ENCODE measurements at regions not wholly inside any gene's neighbourhood (a gene's known extent, or its start where the extent isn't known, plus 50 kb on each side); places are given as distances from the start of the nearest gene placed in this dataset.

DNA sequence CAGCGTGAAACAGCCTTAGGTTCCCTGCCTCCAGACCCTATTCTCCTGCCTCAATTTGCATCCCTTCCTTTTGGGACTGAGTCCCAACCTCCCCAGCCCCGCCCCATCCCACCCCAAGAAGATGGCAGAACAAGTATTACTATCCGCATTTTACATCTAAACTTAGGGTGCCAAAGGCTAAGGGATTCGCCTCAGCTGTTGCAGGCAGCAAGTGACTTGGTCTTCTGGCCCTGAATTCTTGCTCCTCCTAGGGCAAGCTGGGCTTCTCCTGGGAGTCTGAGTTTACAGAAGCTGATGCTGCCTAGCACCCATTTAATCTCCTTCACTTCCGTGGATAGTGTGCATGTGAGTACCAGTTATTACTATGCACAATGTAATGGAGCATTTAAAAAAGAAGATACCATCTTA is 161.3 kb upstream of the NR5A2 start (continued):
- TF ChIP-seq, protein P1, sequence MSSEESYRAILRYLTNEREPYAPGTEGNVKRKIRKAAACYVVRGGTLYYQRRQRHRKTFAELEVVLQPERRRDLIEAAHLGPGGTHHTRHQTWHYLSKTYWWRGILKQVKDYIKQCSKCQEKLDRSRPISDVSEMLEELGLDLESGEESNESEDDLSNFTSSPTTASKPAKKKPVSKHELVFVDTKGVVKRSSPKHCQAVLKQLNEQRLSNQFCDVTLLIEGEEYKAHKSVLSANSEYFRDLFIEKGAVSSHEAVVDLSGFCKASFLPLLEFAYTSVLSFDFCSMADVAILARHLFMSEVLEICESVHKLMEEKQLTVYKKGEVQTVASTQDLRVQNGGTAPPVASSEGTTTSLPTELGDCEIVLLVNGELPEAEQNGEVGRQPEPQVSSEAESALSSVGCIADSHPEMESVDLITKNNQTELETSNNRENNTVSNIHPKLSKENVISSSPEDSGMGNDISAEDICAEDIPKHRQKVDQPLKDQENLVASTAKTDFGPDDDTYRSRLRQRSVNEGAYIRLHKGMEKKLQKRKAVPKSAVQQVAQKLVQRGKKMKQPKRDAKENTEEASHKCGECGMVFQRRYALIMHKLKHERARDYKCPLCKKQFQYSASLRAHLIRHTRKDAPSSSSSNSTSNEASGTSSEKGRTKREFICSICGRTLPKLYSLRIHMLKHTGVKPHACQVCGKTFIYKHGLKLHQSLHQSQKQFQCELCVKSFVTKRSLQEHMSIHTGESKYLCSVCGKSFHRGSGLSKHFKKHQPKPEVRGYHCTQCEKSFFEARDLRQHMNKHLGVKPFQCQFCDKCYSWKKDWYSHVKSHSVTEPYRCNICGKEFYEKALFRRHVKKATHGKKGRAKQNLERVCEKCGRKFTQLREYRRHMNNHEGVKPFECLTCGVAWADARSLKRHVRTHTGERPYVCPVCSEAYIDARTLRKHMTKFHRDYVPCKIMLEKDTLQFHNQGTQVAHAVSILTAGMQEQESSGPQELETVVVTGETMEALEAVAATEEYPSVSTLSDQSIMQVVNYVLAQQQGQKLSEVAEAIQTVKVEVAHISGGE (CRISPR knock-in tag; IDR thresholded peaks at IDR 0.05), result no peak
- no peak for TF ChIP-seq NFYB (IDR thresholded peaks at IDR 0.05; ENCODE audit: insufficient read depth, low read depth, low read length)

DNA sequence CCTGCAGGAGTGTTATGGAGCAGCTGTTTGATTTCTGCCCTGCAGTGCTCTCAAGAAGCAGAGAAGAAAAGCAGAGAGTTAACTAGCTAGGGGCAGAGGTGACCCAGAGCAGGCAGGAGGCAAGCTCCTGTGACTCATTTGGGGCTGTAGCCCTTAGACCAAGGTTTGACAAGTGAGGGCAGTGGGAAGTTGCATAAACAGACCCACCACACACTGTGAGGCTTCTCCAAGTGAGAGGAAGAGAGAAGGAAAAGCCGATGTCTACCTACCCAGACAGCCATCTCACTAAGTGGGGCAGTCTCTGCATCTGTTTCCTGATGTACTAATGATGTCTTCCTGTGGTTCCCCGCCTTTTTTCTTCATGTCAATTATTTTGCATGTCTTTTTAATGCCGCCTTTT is 159.9 kb upstream of the NR5A2 start:
- in situ Hi-C loops (cut with MboI), result no loop called here

More for the DNA sequence above, 159.9 kb upstream of the NR5A2 start:
- Histone ChIP-seq H3K79me2 (ENCODE audit: control insufficient read depth, insufficient read depth, low read length) (no peaks in the 10 kb centered on the region), H3K9me3 (replicated peaks; ENCODE audit: control insufficient read depth, insufficient read depth, low read length) (no peaks in the 10 kb centered on the region), H3K36me3 (ENCODE audit: control insufficient read depth in 2 of 2, insufficient read depth in 2 of 2, low read length in 1 of 2) (no peaks in the 10 kb centered on the region), H4K20me1 (ENCODE audit: control insufficient read depth, insufficient read depth) (no peaks in the 10 kb centered on the region), H3K4me1 (ENCODE audit: control insufficient read depth, insufficient read depth, low read length) (no peaks in the 10 kb centered on the region), H3K4me3 (no peak overlapping the region), H3K27ac (ENCODE audit: control insufficient read depth, insufficient read depth) (no peak overlapping the region), H3K9ac (ENCODE audit: control insufficient read depth, insufficient read depth, low read length) (no peak overlapping the region), H2AFZ (ENCODE audit: control insufficient read depth, low read depth, low read length) (no peak overlapping the region), H3K4me2 (ENCODE audit: control insufficient read depth, insufficient read depth) (no peak overlapping the region), H3K27me3 (replicated peaks in 1 of 2; ENCODE audit: control insufficient read depth in 2 of 2, insufficient read depth in 2 of 2, low read length in 1 of 2) (peaks cover 0 to 3% of the 10 kb centered on the region in 2 experiments; a peak in 1 of 4 replicates)
- WGBS (ENCODE audit: insufficient coverage, insufficient replicate concordance, low lambda C conversion rate, missing lambda C conversion rate), result 2% methylated on average over 3 of the region's 3 CpGs
- DNase-seq (ENCODE audit: low read depth, low spot score) (no peak), ATAC-seq (no peak; the same call in 2 of the 3 replicates), FAIRE-seq (no peak)
- POLR2A ChIA-PET, result no interaction called here
- TF ChIP-seq TCF3 (IDR thresholded peaks at IDR 0.05; ENCODE audit: borderline replicate concordance, insufficient read depth, low read depth, low read length) (no peak), RUNX3 (IDR thresholded peaks at IDR 0.05; ENCODE audit: low read length) (no peak), MYC (IDR thresholded peaks at IDR 0.05; ENCODE audit: insufficient read depth, insufficient read length, insufficient replicate concordance, low read length, severe bottlenecking) (no peak), TCF12 (IDR thresholded peaks at IDR 0.05; ENCODE audit: low read depth, low read length) (no peak), MEF2A (IDR thresholded peaks at IDR 0.05; ENCODE audit: insufficient read depth, low read depth, low read length) (no peak), ZBED1 (IDR thresholded peaks at IDR 0.05; ENCODE audit: borderline replicate concordance) (no peak), JUND (IDR thresholded peaks at IDR 0.05; ENCODE audit: low read depth, low read length) (no peak), PAX5 (IDR thresholded peaks at IDR 0.05; ENCODE audit: borderline replicate concordance, low read depth, low read length) (no peak), TCF7 (IDR thresholded peaks at IDR 0.05; ENCODE audit: borderline replicate concordance) (no peak), ZNF24 (IDR thresholded peaks at IDR 0.05) (no peak), TARDBP (IDR thresholded peaks at IDR 0.05; ENCODE audit: borderline replicate concordance) (no peak)
- TF ChIP-seq, protein P2, sequence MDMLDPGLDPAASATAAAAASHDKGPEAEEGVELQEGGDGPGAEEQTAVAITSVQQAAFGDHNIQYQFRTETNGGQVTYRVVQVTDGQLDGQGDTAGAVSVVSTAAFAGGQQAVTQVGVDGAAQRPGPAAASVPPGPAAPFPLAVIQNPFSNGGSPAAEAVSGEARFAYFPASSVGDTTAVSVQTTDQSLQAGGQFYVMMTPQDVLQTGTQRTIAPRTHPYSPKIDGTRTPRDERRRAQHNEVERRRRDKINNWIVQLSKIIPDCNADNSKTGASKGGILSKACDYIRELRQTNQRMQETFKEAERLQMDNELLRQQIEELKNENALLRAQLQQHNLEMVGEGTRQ (IDR thresholded peaks at IDR 0.05; ENCODE audit: borderline replicate concordance, low read depth, low read length), result no peak
- TF ChIP-seq, protein P3, sequence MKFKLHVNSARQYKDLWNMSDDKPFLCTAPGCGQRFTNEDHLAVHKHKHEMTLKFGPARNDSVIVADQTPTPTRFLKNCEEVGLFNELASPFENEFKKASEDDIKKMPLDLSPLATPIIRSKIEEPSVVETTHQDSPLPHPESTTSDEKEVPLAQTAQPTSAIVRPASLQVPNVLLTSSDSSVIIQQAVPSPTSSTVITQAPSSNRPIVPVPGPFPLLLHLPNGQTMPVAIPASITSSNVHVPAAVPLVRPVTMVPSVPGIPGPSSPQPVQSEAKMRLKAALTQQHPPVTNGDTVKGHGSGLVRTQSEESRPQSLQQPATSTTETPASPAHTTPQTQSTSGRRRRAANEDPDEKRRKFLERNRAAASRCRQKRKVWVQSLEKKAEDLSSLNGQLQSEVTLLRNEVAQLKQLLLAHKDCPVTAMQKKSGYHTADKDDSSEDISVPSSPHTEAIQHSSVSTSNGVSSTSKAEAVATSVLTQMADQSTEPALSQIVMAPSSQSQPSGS (IDR thresholded peaks at IDR 0.05; ENCODE audit: low read length), result no peak
- intact Hi-C loops (cut with micrococcal nuclease; ENCODE audit: unreplicated experiment), result no loop called here
- RAD21 ChIA-PET (ENCODE audit: unreplicated experiment), result no interaction called here
- SMC1A ChIA-PET (ENCODE audit: uncharacterized antibody, unreplicated experiment), result no interaction called here
- CTCF ChIA-PET, result interaction anchor here (0.6 kb wide), 1 partner anchor 343 kb away, joined by 3 read pairs; no protein-coding TSS in a partner anchor
- no TSS peak for BruUV-seq (replicated peaks)
